Esophagus (tissue), 2 donors: ENCODE measurements at regions not wholly inside any gene's neighbourhood (a gene's known extent, or its start where the extent isn't known, plus 50 kb on each side); places are given as distances from the start of the nearest gene placed in this dataset.
A peak's percentile ranks its signal among the peaks of the same experiment; 100 is the strongest.
"Not testable (repeated sequence)": the region's sequence is repeated elsewhere in the genome, so short reads cannot be mapped to it uniquely, and the experiment has no call there.

ENCODE experiments used
- H3K27ac ChIP-seq, 2 donors: one replicate each; pipeline ENCODE4 v1.5.1; 2013; ENCODE audit warnings: low read depth in 2 of 2, mild to moderate bottlenecking in 2 of 2, inconsistent platforms in 1 of 2, low read length in 1 of 2, moderate library complexity in 1 of 2
- H3K27me3 ChIP-seq, 2 donors: one replicate each; pipeline ENCODE4 v1.6.1; 2013; ENCODE audit warnings: low read length in 2 of 2, control low read depth in 1 of 2, mild to moderate bottlenecking in 1 of 2; ENCODE audit not compliant: insufficient read depth in 2 of 2, control insufficient read depth in 1 of 2
- H3K36me3 ChIP-seq, 2 donors: one replicate each; pipeline ENCODE4 v1.6.1; 2013; ENCODE audit warnings: low read length in 1 of 2; ENCODE audit not compliant: control insufficient read depth in 2 of 2, insufficient read depth in 2 of 2
- H3K4me1 ChIP-seq, 2 donors: one replicate each; pipeline ENCODE4 v1.6.1; 2013; ENCODE audit warnings: low read length in 1 of 2; ENCODE audit not compliant: control insufficient read depth in 2 of 2, insufficient read depth in 2 of 2
- H3K4me3 ChIP-seq, 2 donors: one replicate each; pipeline ENCODE4 v1.5.1; 2013; ENCODE audit warnings: low read length in 2 of 2, mild to moderate bottlenecking in 2 of 2, low read depth in 1 of 2, moderate library complexity in 1 of 2
- H3K9me3 ChIP-seq, 2 donors: one replicate each; pipeline ENCODE4 v1.6.1; 2013; ENCODE audit warnings: mild to moderate bottlenecking in 2 of 2, low read depth in 1 of 2, low read length in 1 of 2, moderate library complexity in 1 of 2; ENCODE audit not compliant: control insufficient read depth in 2 of 2, insufficient read depth in 1 of 2
- WGBS, 2 donors: extraction: QIAGEN DNeasy Blood & Tissue Kit; methylation state at CpG; one replicate each; pipeline ENCODE4 v1.1.7; 2013; 5-methylcytosine and 5-hydroxymethylcytosine counted together
- donor health status: healthy with polysubstance abuse.
- donor health status: Bipolar disorder and iron deficiency.

- H3K4me1 ChIP-seq = no peaks in the 10 kb centered on the region
- H3K9me3 ChIP-seq = no peaks in the 10 kb centered on the region
- H3K36me3 ChIP-seq = no peaks in the 10 kb centered on the region
- no peak overlapping the region for H3K27ac ChIP-seq
- H3K27me3 ChIP-seq = no peaks in the 10 kb centered on the region
- H3K4me3 ChIP-seq = no peak overlapping the region
Measured at GRCh38 chr2:193377789-193378188, 1183.1 kb upstream of the TMEFF2 start.

- Histone ChIP-seq H3K9me3 (no peaks in the 10 kb centered on the region), H3K27me3 (no peaks in the 10 kb centered on the region), H3K4me1 (no peaks in the 10 kb centered on the region), H3K4me3 (no peak overlapping the region), H3K36me3 (no peaks in the 10 kb centered on the region), H3K27ac (no peak overlapping the region)
- WGBS, 2 donors = 41 to 60% methylated on average over 3 of the region's 3 CpGs
Measured at GRCh38 chr2:193373120-193373519, 1178.4 kb upstream of the TMEFF2 start.

- 58 to 71% methylated on average over 7 of the region's 7 CpGs for WGBS, 2 donors
- Histone ChIP-seq H3K27ac (no peak overlapping the region), H3K9me3 (no peaks in the 10 kb centered on the region), H3K4me1 (no peaks in the 10 kb centered on the region), H3K36me3 (no peaks in the 10 kb centered on the region), H3K4me3 (no peak overlapping the region), H3K27me3 (no peaks in the 10 kb centered on the region)
Measured at GRCh38 chr2:193371200-193371599, 1176.5 kb upstream of the TMEFF2 start.

- no peak overlapping the region for H3K27ac ChIP-seq
- no peaks in the 10 kb centered on the region for H3K27me3 ChIP-seq
Measured at GRCh38 chr2:193368615-193369014, 1173.9 kb upstream of the TMEFF2 start.

GRCh38 chr2:193357508-193357907, 1162.8 kb upstream of the TMEFF2 start:
- Histone ChIP-seq H3K27me3 (no peaks in the 10 kb centered on the region), H3K36me3 (no peaks in the 10 kb centered on the region), H3K27ac (no peak overlapping the region), H3K4me3 (no peak overlapping the region), H3K9me3 (no peaks in the 10 kb centered on the region), H3K4me1 (no peaks in the 10 kb centered on the region)
- 94 to 96% methylated on average over 4 of the region's 4 CpGs for WGBS, 2 donors

More at GRCh38 chr2:193368615-193369014, 1173.9 kb upstream of the TMEFF2 start:
- no peaks in the 10 kb centered on the region for H3K9me3 ChIP-seq
- H3K4me3 ChIP-seq = no peak overlapping the region
- H3K4me1 ChIP-seq = no peaks in the 10 kb centered on the region
- no peaks in the 10 kb centered on the region for H3K36me3 ChIP-seq

GRCh38 chr2:193352665-193353242, 1158.0 kb upstream of the TMEFF2 start:
- not testable (repeated sequence) for H3K4me3 ChIP-seq, H3K27ac ChIP-seq, H3K4me1 ChIP-seq, H3K36me3 ChIP-seq, H3K9me3 ChIP-seq, H3K27me3 ChIP-seq
- 80 to 87% methylated on average over 13 of the region's 13 CpGs for WGBS, 2 donors

GRCh38 chr2:193350509-193350908, 1155.8 kb upstream of the TMEFF2 start:
- WGBS, 2 donors = 64 to 77% methylated on average over 2 of the region's 2 CpGs
- Histone ChIP-seq H3K4me3 (no peak overlapping the region), H3K4me1 (peaks cover 0 to 3% of the 10 kb centered on the region in 2 donors)

GRCh38 chr2:193349642-193350041, 1154.9 kb upstream of the TMEFF2 start:
- no peaks in the 10 kb centered on the region for H3K9me3 ChIP-seq
- no peak overlapping the region for H3K27ac ChIP-seq
- peaks cover 0 to 3% of the 10 kb centered on the region in 2 donors for H3K4me1 ChIP-seq
- 64 to 74% methylated on average over 1 of the region's 1 CpG for WGBS, 2 donors
- no peak overlapping the region for H3K4me3 ChIP-seq
- H3K27me3 ChIP-seq = no peaks in the 10 kb centered on the region
- no peaks in the 10 kb centered on the region for H3K36me3 ChIP-seq

More at GRCh38 chr2:193350509-193350908, 1155.8 kb upstream of the TMEFF2 start:
- Histone ChIP-seq H3K36me3 (no peaks in the 10 kb centered on the region), H3K9me3 (no peaks in the 10 kb centered on the region), H3K27me3 (no peaks in the 10 kb centered on the region), H3K27ac (no peak overlapping the region)

- Histone ChIP-seq H3K9me3 (no peaks in the 10 kb centered on the region), H3K4me3 (peak overlapping the region in 1 of 2 donors; percentile 22), H3K27me3 (no peaks in the 10 kb centered on the region), H3K27ac (no peak overlapping the region), H3K36me3 (no peaks in the 10 kb centered on the region), H3K4me1 (peaks cover 0 to 3% of the 10 kb centered on the region in 2 donors)
- WGBS, 2 donors = 82 to 87% methylated on average over 2 of the region's 2 CpGs
Measured at GRCh38 chr2:193348055-193348454, 1153.3 kb upstream of the TMEFF2 start.

- no peaks in the 10 kb centered on the region for H3K4me1 ChIP-seq
- H3K27ac ChIP-seq = no peak overlapping the region
- H3K9me3 ChIP-seq = no peaks in the 10 kb centered on the region
- WGBS, 2 donors = 71 to 80% methylated on average over 1 of the region's 1 CpG
- no peaks in the 10 kb centered on the region for H3K27me3 ChIP-seq
- H3K36me3 ChIP-seq = no peaks in the 10 kb centered on the region
- no peak overlapping the region for H3K4me3 ChIP-seq
Measured at GRCh38 chr2:193336781-193337180, 1142.0 kb upstream of the TMEFF2 start.
